Amygdala (tissue), 56 donors: ENCODE measurements at regions not wholly inside any gene's neighbourhood (a gene's known extent, or its start where the extent isn't known, plus 50 kb on each side); places are given as distances from the start of the nearest gene placed in this dataset.

Experiments used
- DNase-seq, 56 donors: peaks; one replicate each; lab custom pipeline; 2025; lab: John Stamatoyannopoulos, UW

- no peak for DNase-seq
These were observed 67.5 kb upstream of the DUSP10 start for GRCh38 chr1:221809091-221810029.

GRCh38 chr1:221806984-221807383 is 65.1 kb upstream of the DUSP10 start:
- DNase-seq, result no peak

GRCh38 chr1:221806236-221806635 is 64.3 kb upstream of the DUSP10 start:
- no peak for DNase-seq

- DNase-seq, result no peak
These were observed 63.2 kb upstream of the DUSP10 start for GRCh38 chr1:221805121-221805520.

GRCh38 chr1:221804303-221804702 is 62.4 kb upstream of the DUSP10 start:
- no peak for DNase-seq

- no peak for DNase-seq
These were observed 60.1 kb upstream of the DUSP10 start for GRCh38 chr1:221801773-221802516.

- DNase-seq, result no peak
These were observed 59.4 kb upstream of the DUSP10 start for GRCh38 chr1:221801251-221801661.

GRCh38 chr1:221800831-221801230 is 58.9 kb upstream of the DUSP10 start:
- DNase-seq, result no peak

GRCh38 chr1:221797506-221797905 is 55.6 kb upstream of the DUSP10 start:
- no peak for DNase-seq

GRCh38 chr1:221796700-221797099 is 54.8 kb upstream of the DUSP10 start:
- DNase-seq, result no peak

GRCh38 chr1:221795380-221795779 is 53.5 kb upstream of the DUSP10 start:
- DNase-seq, result no peak

- no peak for DNase-seq
These were observed 53.0 kb upstream of the DUSP10 start for GRCh38 chr1:221794935-221795334.

- DNase-seq, result no peak
These were observed 52.3 kb upstream of the DUSP10 start for GRCh38 chr1:221794079-221794670.

GRCh38 chr1:221793439-221794078 is 51.7 kb upstream of the DUSP10 start:
- no peak for DNase-seq

GRCh38 chr1:221791846-221792245 is 50.0 kb upstream of the DUSP10 start:
- DNase-seq, result no peak
